ENCODE measurements at regions not wholly inside any gene's neighbourhood (a gene's known extent, or its start where the extent isn't known, plus 50 kb on each side); places are given as distances from the start of the nearest gene placed in this dataset.

GRCh38 chr2:58932801-58933200 lies 691.7 kb upstream of the FANCL start:
- intact Hi-C loops (cut with micrococcal nuclease) = no loop called here

- intact Hi-C loops (cut with micrococcal nuclease) = no loop called here
Observed at GRCh38 chr2:58930537-58930936, 689.4 kb upstream of the FANCL start.

- intact Hi-C loops (cut with micrococcal nuclease) = no loop called here
Observed at GRCh38 chr2:58928973-58929372, 687.8 kb upstream of the FANCL start.

GRCh38 chr2:58928391-58928790 lies 687.3 kb upstream of the FANCL start:
- intact Hi-C loops (cut with micrococcal nuclease) = no loop called here

GRCh38 chr2:58926112-58926511 lies 685.0 kb upstream of the FANCL start:
- intact Hi-C loops (cut with micrococcal nuclease) = no loop called here

- intact Hi-C loops (cut with micrococcal nuclease) = no loop called here
Observed at GRCh38 chr2:58925676-58926081, 684.6 kb upstream of the FANCL start.

GRCh38 chr2:58923869-58924268 lies 682.7 kb upstream of the FANCL start:
- intact Hi-C loops (cut with micrococcal nuclease) = no loop called here

- intact Hi-C loops (cut with micrococcal nuclease) = no loop called here
Observed at GRCh38 chr2:58922245-58922644, 681.1 kb upstream of the FANCL start.

GRCh38 chr2:58921676-58922075 lies 680.6 kb upstream of the FANCL start:
- intact Hi-C loops (cut with micrococcal nuclease) = no loop called here

GRCh38 chr2:58920001-58920400 lies 678.9 kb upstream of the FANCL start:
- intact Hi-C loops (cut with micrococcal nuclease) = no loop called here

- intact Hi-C loops (cut with micrococcal nuclease) = no loop called here
Observed at GRCh38 chr2:58919316-58919715, 678.2 kb upstream of the FANCL start.

GRCh38 chr2:58918141-58918540 lies 677.0 kb upstream of the FANCL start:
- intact Hi-C loops (cut with micrococcal nuclease) = no loop called here

GRCh38 chr2:58917596-58917995 lies 676.5 kb upstream of the FANCL start:
- intact Hi-C loops (cut with micrococcal nuclease) = no loop called here

- intact Hi-C loops (cut with micrococcal nuclease) = no loop called here
Observed at GRCh38 chr2:58916063-58916462, 674.9 kb upstream of the FANCL start.

- intact Hi-C loops (cut with micrococcal nuclease) = no loop called here
Observed at GRCh38 chr2:58914733-58915505, 673.8 kb upstream of the FANCL start.

GRCh38 chr2:58913082-58913726 lies 672.1 kb upstream of the FANCL start:
- intact Hi-C loops (cut with micrococcal nuclease) = no loop called here

- intact Hi-C loops (cut with micrococcal nuclease) = no loop called here
Observed at GRCh38 chr2:58911877-58912276, 670.8 kb upstream of the FANCL start.

- intact Hi-C loops (cut with micrococcal nuclease) = no loop called here
Observed at GRCh38 chr2:58908501-58909154, 667.5 kb upstream of the FANCL start.

- intact Hi-C loops (cut with micrococcal nuclease) = no loop called here
Observed at GRCh38 chr2:58907644-58908043, 666.5 kb upstream of the FANCL start.

- intact Hi-C loops (cut with micrococcal nuclease) = no loop called here
Observed at GRCh38 chr2:58906081-58906645, 665.0 kb upstream of the FANCL start.

GRCh38 chr2:58904095-58904494 lies 663.0 kb upstream of the FANCL start:
- intact Hi-C loops (cut with micrococcal nuclease) = no loop called here

- intact Hi-C loops (cut with micrococcal nuclease) = no loop called here
Observed at GRCh38 chr2:58903427-58903826, 662.3 kb upstream of the FANCL start.

Data from T-helper 1 cell treated with Interleukin-12 subunit alpha and Interleukin-12 subunit beta and Interleukin-4 antibody, amounts not matched to agents 30 ng/mL and 1 ng/mL, for 36 hours (primary cell).